Cerebellar cortex (tissue), 1 donor: ENCODE measurements at regions not wholly inside any gene's neighbourhood (a gene's known extent, or its start where the extent isn't known, plus 50 kb on each side); places are given as distances from the start of the nearest gene placed in this dataset.
"Not testable (repeated sequence)": the region's sequence is repeated elsewhere in the genome, so short reads cannot be mapped to it uniquely, and the experiment has no call there.

Source experiments
- DNase-seq: peaks from one replicate; pipeline ENCODE4 v3.0.0-alpha.2; 2015; ENCODE audit warnings: low spot score

- no peak for DNase-seq
Measured at GRCh38 chr2:239803102-239803765, 221.9 kb downstream of the NDUFA10 start.

DNA sequence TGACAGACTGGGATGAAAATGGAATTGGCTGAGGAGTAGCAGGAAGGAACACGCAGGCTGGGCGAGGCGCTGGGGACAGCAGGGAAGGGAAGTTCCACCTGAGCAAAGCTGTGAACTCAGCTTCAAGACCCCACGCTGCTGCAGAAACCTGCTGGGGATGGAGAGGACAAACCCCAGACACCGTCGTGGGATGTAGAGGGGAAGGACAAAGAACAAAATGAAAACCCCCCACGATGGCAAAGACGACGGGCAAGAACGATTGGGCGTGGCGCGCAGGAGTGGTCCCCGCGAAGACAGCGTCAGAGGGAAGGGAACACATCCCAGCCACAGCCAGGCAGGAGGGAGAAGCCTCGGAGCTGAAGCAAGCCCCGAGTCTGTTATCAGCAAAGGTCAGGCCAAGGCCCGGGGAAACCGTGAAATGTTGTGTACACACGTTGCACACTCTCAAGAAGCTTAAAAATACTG is 222.9 kb downstream of the NDUFA10 start:
- DNase-seq = peak; percentile 19

GRCh38 chr2:239801404-239802184 is 223.5 kb downstream of the NDUFA10 start:
- no peak for DNase-seq

DNA sequence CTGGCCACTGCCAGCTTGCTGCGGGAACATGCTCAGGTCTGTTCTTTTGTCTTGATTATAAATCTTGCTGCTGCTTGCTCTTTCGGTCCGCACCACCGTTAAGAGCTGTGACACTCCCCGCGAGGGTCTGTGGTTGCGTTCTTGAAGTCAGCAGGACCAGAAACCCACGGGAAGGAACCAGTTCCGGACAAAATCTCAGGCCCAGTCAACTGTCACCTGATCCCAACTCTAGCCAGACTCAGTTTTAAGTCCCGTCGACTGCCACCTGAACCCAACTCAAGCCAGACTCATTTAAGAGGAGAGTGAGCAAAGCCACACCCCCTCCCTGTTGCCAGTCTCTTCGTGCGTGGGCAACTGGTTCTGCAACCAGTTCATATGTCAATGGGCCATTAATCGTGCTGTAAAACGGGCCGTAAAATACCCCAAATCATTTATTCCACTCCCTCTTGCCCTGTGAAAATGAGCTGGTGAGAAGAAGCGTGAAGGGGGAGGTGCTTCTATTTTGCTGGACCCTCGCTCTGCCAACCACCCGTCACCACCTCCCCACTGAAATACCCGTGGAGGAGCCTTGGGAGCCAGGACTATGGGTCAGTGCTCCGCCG is 224.3 kb downstream of the NDUFA10 start:
- DNase-seq = no peak

DNA sequence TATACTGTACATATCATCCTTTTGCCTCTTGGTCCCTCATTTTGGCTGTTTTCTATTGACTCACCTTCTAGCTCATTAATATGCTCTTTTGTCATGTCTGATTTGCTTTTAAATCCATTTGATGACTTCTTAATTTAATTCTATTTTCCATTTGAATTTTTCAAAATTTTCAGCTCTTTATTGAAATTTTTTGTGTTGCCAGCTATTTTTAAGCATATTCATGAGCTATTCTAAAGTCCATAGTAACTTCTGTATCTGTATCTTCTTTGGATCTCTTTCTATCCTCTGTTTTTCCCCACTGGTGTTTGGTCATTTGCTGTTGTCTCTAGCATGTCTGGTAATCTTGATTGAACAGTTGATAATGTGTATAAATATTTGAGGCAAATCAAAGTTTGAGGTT is 227.8 kb downstream of the NDUFA10 start:
- no peak for DNase-seq

DNA sequence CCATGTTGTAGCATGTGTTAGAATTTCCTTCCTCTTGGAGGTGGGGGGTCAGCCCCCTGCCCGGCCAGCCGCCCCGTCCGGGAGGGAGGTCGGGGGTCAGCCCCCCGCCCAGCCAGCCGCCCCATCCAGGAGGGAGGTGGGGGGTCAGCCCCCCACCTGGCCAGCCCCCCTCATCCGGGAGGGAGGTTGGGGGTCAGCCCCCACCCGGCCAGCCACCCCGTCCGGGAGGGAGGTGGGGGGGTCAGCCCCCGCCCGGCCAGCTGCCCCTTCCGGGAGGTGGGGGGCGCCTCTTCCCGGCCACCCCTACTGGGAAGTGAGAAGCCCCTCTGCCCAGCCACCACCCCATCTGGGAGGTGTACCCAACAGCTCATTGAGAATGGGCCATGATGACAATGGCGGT is 229.4 kb downstream of the NDUFA10 start:
- not testable (repeated sequence) for DNase-seq

- DNase-seq = no peak
Measured at GRCh38 chr2:239793836-239794235, 231.3 kb downstream of the NDUFA10 start.

- no peak for DNase-seq
Measured at GRCh38 chr2:239793086-239793485, 232.1 kb downstream of the NDUFA10 start.

DNA sequence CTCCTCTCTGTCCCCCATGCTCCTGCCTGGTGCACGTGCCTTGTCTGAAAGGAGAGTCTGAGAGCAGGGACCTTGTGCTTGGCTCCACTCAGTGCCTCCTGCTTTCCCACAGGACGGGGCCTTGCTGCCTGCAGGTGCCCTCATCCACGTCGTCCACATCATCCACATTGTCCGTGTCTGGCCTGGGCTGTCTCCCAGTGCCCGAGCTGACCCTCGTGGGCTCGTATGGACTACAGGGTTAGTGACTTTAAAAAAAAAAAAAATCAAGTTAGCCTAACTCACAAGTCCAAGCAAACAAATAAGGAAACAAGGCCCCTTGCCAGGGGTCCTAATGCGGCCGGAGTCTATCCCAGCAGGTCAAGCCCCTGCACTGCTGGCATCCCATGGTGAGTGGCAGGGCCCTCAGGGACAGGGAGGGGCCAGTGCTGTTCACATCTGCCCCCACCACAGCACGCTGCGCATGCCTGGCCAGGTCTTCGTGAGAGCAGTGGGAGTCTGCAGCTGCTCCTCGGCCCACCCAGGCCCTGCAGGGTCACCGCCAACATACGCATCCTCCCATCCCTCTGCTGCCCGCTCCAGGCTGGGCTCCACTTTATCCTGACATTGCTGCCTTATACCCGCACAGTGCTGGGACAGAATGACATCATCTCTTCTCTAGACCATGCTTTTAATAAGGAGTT is 232.6 kb downstream of the NDUFA10 start:
- no peak for DNase-seq

GRCh38 chr2:239791526-239792404 is 233.4 kb downstream of the NDUFA10 start:
- no peak for DNase-seq

GRCh38 chr2:239790721-239791120 is 234.4 kb downstream of the NDUFA10 start:
- no peak for DNase-seq

DNA sequence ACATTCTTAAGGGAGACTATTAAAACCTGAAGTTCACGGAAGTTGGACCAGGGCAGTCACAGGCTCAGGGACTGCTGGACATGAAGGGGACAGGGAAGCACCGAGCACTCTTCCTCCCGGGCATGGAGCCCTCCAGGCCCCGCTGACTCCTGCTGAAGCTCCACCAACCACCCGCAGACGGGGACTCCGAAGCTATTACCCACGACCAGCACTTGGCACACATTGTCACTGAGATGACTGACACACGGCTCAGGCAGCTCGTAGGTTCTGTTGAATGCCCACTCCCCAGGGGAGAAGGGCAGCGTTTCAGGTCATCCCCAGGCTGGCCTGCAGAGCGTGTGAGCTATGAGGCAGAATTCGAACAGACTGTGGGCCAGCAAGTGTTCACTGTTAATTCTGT is 234.8 kb downstream of the NDUFA10 start:
- DNase-seq = no peak

- no peak for DNase-seq
Measured at GRCh38 chr2:239789711-239790110, 235.4 kb downstream of the NDUFA10 start.

DNA sequence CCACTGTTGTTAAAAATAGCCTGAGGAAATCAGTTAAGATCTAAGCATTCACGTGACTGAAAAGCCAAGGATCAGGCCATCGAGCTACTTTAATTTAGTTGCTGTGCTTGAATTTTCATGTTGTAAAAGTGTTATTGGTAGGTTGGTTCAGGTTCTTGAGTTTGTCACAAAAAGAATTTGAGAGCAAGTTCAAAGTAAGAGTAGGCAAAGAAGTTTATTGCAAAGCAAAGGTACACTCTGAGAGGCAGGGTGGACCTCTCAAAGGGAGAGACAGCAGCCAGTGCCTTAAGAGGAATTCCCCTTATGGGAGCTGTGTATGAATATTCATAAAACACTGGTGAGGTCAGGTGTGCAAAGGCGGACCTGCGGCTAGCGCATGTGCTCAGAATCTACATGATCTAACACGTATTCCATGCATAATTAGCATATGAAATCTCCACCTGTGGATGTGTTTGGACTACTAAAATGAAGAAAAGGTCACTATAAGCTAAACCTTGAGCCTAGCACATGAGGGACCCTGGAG is 236.5 kb downstream of the NDUFA10 start:
- no peak for DNase-seq

GRCh38 chr2:239787538-239788050 is 237.5 kb downstream of the NDUFA10 start:
- no peak for DNase-seq

DNA sequence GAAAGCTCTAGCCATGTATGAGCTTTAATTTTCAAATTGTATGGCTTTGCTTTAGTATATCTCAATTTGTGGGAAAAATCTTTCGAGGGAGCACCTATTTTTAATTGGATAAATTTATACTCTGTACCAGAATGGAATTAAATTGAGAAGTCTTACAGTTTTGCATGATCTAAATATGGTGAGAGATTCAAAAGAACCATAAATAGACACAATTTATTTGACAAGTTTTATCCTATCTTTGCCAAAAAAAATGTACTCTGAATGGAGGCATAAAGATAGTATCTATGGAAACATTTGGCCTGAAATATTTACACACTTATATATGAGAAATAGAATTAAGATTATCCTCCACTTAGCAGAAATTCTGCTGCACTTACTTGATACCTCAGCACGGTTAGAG is 238.4 kb downstream of the NDUFA10 start:
- DNase-seq = no peak

DNA sequence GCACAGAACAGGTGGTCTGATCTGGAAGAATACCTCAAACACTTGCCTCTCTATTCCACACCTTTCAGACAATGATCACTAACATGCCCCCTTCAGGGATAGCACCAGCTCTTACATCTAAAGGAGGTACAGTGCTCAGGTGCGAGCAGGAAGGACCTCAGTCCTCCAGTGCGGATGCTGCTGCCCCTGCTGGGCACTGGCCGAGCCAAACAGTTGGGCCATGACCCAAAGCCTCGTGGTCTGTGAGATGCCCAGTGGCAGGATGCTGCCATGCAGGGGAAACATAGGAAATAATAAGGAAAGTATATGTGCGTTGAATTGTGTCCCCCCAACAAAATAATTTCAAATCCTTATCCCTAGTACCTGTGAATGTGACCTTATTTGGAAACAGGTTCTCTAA is 243.7 kb downstream of the NDUFA10 start:
- no peak for DNase-seq

- DNase-seq = no peak
Measured at GRCh38 chr2:239780236-239780994, 244.7 kb downstream of the NDUFA10 start.

GRCh38 chr2:239779584-239779983 is 245.6 kb downstream of the NDUFA10 start:
- DNase-seq = no peak

DNA sequence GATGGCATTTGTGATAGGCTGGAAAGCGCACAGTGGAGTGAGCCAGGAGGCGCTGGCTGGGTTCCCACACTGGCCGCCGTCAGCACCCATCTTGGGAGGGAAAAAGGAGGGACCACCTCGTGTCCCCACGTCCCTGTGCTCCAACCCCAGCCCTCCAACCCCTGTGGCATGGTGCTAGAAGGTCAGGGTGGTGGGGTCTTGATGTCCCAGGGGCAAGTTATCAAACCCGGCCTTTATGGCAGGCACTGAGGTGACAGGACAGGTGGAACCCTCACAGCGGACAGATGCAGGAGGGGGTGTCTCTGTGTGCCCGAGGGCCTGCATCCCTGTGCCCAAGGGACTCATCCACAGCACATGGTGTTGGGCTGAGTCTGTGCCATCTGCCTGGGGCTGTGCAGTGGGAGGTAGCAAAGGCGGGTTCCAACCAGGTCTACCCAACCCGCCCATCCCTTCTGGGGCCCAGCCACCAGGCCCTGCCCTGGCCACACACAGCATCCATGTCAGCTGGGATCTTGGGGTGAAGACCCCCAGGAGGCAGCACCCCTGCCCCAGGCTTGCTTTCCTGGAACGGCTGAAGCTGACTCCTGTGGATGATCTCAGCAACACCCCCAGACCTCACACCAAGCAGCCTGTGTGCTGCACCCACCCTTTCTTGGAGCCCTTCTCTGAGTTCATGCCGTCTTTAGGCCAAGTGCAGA is 246.1 kb downstream of the NDUFA10 start:
- DNase-seq = no peak
